ENCODE measurements at regions not wholly inside any gene's neighbourhood (a gene's known extent, or its start where the extent isn't known, plus 50 kb on each side); places are given as distances from the start of the nearest gene placed in this dataset.

DNA sequence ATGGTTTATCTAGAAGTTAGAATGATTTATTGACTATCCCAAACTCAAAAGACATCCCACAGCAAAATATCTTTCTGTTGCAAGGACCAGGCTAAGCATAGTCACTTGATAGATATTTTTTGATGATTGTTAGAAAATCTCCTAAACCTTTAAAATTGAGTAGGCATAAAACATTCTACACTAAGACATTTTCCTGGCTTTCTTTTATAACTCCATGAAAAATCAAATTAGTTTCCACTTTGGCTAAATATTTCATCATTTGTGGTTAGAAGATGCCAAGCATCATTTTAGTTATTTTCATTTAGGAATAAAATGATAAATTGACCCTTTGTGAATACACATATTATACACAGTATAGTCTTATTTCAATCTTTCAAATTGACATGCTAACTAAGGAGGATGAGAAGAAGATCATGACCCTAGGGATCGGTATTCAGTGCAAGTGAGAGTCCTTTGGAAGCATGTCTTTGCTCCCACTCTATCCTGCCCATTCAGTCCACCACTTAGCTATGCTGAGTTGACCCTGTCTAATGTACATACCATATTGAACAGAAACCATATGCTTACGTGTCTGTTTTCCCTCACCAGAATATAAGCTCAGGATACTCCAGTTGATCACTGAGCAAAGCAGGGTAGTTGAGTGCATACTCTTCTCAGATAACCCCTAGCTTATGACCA is 136.6 kb upstream of the OTUD4 start:
- H3K4me3 ChIP-seq (ENCODE audit: severe bottlenecking) = no peak overlapping the region
- ATAC-seq (ENCODE audit: low read depth) = no peak
- DNase-seq (ENCODE audit: low spot score) = no peak

DNA sequence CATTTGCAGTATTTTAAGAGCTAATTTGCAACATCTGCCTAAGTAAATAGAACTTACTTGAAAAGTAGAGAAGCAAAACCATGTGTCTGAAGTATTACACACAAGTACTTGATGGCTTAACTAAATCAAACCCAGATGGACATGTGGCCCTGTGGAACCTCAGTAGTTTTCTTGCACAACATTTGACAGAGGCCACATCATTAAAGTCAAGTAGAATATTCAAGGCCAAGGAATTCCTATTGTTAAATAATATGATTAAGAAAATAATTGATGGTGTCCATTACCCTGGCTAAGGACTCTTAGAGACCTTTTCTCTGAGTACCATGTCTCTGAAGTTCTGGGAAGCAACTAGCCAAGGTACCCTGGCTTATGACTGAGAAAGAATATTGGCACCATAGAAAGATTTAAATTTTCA is 135.4 kb upstream of the OTUD4 start:
- TF ChIP-seq CTCF (IDR thresholded peaks at IDR 0.05; ENCODE audit: poor library complexity, severe bottlenecking) = no peak
- no peaks in the 10 kb centered on the region for H3K4me1 ChIP-seq (ENCODE audit: insufficient read depth, poor library complexity, severe bottlenecking)
- H3K27ac ChIP-seq (ENCODE audit: poor library complexity, severe bottlenecking) = no peak overlapping the region
- H3K9me3 ChIP-seq (ENCODE audit: severe bottlenecking) = no peaks in the 10 kb centered on the region
- no peaks in the 10 kb centered on the region for H3K36me3 ChIP-seq (ENCODE audit: low read depth)
- no peak for DNase-seq (ENCODE audit: low spot score)
- H3K4me3 ChIP-seq (ENCODE audit: severe bottlenecking) = no peak overlapping the region
- no peaks in the 10 kb centered on the region for H3K27me3 ChIP-seq (ENCODE audit: insufficient read depth, poor library complexity, severe bottlenecking)
- no peak for ATAC-seq (ENCODE audit: low read depth)

More for the DNA sequence above, 136.6 kb upstream of the OTUD4 start:
- H3K27me3 ChIP-seq (ENCODE audit: insufficient read depth, poor library complexity, severe bottlenecking) = no peaks in the 10 kb centered on the region
- H3K27ac ChIP-seq (ENCODE audit: poor library complexity, severe bottlenecking) = no peak overlapping the region
- no peaks in the 10 kb centered on the region for H3K36me3 ChIP-seq (ENCODE audit: low read depth)
- TF ChIP-seq CTCF (IDR thresholded peaks at IDR 0.05; ENCODE audit: poor library complexity, severe bottlenecking) = no peak
- H3K9me3 ChIP-seq (ENCODE audit: severe bottlenecking) = no peaks in the 10 kb centered on the region
- no peaks in the 10 kb centered on the region for H3K4me1 ChIP-seq (ENCODE audit: insufficient read depth, poor library complexity, severe bottlenecking)

GRCh38 chr4:145308598-145308997 is 128.2 kb upstream of the OTUD4 start:
- DNase-seq (ENCODE audit: low spot score) = no peak
- Histone ChIP-seq H3K27ac (ENCODE audit: poor library complexity, severe bottlenecking) (no peak overlapping the region), H3K4me1 (ENCODE audit: insufficient read depth, poor library complexity, severe bottlenecking) (no peaks in the 10 kb centered on the region), H3K9me3 (ENCODE audit: severe bottlenecking) (no peaks in the 10 kb centered on the region), H3K36me3 (ENCODE audit: low read depth) (no peaks in the 10 kb centered on the region), H3K27me3 (ENCODE audit: insufficient read depth, poor library complexity, severe bottlenecking) (no peaks in the 10 kb centered on the region), H3K4me3 (ENCODE audit: severe bottlenecking) (no peak overlapping the region)
- no peak for ATAC-seq (ENCODE audit: low read depth)
- no peak for TF ChIP-seq CTCF (IDR thresholded peaks at IDR 0.05; ENCODE audit: poor library complexity, severe bottlenecking)

DNA sequence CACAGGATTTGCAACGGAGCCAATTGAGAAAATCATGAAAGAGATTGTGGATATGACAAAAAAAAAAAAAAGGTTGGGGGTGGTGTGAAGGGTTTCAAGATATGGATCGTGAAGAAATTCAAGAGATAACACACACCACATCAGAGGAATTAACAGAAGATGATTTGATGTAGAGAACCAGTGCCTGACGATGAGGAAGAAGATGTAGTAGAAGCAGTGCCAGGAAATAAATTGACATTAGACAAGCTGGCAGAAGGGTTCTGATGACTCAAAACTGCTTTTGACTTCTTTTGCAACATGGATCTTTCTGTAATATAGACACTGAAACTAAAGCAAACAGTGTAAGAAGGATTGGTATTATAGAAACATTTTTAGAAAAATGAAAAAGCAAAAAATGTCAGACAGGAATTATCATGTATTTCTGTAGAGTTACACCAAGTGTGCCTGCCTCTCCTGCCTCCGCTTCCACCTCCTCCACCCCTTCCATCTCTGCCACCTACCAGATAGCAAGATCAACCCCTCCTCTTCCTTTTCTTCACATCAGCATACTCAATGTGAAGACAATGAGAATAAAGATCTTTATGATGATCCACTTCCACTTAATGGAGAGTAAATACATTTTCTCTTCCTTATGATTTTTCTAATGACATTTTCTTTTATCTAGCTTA is 127.5 kb upstream of the OTUD4 start:
- DNase-seq (ENCODE audit: low spot score) = no peak
- Histone ChIP-seq H3K9me3 (ENCODE audit: severe bottlenecking) (no peaks in the 10 kb centered on the region), H3K4me3 (ENCODE audit: severe bottlenecking) (no peak overlapping the region), H3K36me3 (ENCODE audit: low read depth) (no peaks in the 10 kb centered on the region), H3K27me3 (ENCODE audit: insufficient read depth, poor library complexity, severe bottlenecking) (no peaks in the 10 kb centered on the region), H3K4me1 (ENCODE audit: insufficient read depth, poor library complexity, severe bottlenecking) (no peaks in the 10 kb centered on the region), H3K27ac (ENCODE audit: poor library complexity, severe bottlenecking) (no peak overlapping the region)
- no peak for TF ChIP-seq CTCF (IDR thresholded peaks at IDR 0.05; ENCODE audit: poor library complexity, severe bottlenecking)
- ATAC-seq (ENCODE audit: low read depth) = no peak

- Histone ChIP-seq H3K27ac (ENCODE audit: poor library complexity, severe bottlenecking) (no peak overlapping the region), H3K4me1 (ENCODE audit: insufficient read depth, poor library complexity, severe bottlenecking) (peaks cover 4% of the 10 kb centered on the region), H3K9me3 (ENCODE audit: severe bottlenecking) (no peaks in the 10 kb centered on the region), H3K4me3 (ENCODE audit: severe bottlenecking) (no peak overlapping the region), H3K27me3 (ENCODE audit: insufficient read depth, poor library complexity, severe bottlenecking) (no peaks in the 10 kb centered on the region), H3K36me3 (ENCODE audit: low read depth) (no peaks in the 10 kb centered on the region)
- ATAC-seq (ENCODE audit: low read depth) = no peak
- no peak for TF ChIP-seq CTCF (IDR thresholded peaks at IDR 0.05; ENCODE audit: poor library complexity, severe bottlenecking)
- no peak for DNase-seq (ENCODE audit: low spot score)
Observed at GRCh38 chr4:145307120-145307519, 126.7 kb upstream of the OTUD4 start.

Data from RWPE2 (cell line).